ENCODE measurements at regions not wholly inside any gene's neighbourhood (a gene's known extent, or its start where the extent isn't known, plus 50 kb on each side); places are given as distances from the start of the nearest gene placed in this dataset.

DNA sequence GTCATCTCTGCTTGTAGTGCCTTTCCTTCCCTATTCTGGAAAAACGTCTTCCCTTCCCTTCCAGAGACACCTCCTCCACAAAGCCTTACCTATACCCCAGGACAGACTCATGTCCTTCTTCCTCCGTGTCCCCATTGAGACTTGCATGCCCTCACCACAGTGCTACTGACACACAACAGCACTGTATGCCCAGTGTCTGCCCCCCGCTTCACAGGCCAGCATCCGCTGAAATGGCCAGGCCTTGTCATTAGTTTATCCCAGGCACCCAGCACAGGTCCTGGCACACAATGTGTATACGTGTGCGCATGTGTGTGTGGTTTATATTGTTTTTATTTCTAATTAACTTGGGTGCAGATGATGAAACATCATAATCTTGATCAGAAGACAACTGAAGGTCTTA lies 130.1 kb upstream of the CCL2 start:
- Mint-ChIP-seq H3K4me3 (no peak overlapping the region), H3K4me1 (peaks cover 0 to 1% (median 0%) of the 10 kb centered on the region in 4 donors), H3K36me3 (no peaks in the 10 kb centered on the region), H3K27me3 (peaks cover 10 to 23% of the 10 kb centered on the region in 2 donors), H3K27ac (no peak overlapping the region), H3K9me3 (peaks cover 0 to 2% (median 0%) of the 10 kb centered on the region in 8 donors)
- POLR2A ChIA-PET (ENCODE audit: partially characterized antibody) = no interaction called here
- no peak for DNase-seq
- Histone ChIP-seq H3K4me3 (ENCODE audit: low read length in 2 of 2) (no peak overlapping the region), H3K27me3 (ENCODE audit: insufficient read depth, low read length) (peaks cover 5% of the 10 kb centered on the region), H3K4me1 (ENCODE audit: insufficient read depth, low read length) (no peaks in the 10 kb centered on the region), H3K36me3 (ENCODE audit: insufficient read depth, low read length) (no peaks in the 10 kb centered on the region), H3K9me3 (ENCODE audit: control insufficient read depth in 1 of 2, low read length in 2 of 2) (no peaks in the 10 kb centered on the region), H3K27ac (ENCODE audit: low read depth, low read length) (no peak overlapping the region)
- CTCF ChIA-PET (ENCODE audit: partially characterized antibody) = no interaction called here
- intact Hi-C loops (cut with micrococcal nuclease) = no loop called here

DNA sequence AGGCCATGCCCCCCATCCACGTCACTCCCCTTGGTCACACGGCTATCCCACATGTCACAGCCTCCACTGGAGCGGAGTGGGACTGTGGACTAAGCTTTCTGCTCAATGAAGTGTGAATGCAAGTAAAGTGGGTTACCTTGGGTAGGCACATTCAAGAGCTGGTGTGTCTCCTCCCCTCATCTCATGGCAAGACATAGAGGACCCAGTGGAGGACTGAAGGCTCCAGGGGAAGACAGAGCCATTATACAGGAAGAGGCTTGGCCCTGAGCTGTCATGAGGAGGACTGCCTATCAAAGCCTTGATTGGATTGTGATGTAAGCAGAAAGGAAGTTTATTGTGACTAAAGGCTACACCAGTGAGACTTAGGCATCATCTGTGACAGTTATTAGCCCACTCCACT lies 129.2 kb upstream of the CCL2 start:
- intact Hi-C loops (cut with micrococcal nuclease) = no loop called here
- H3K27me3 Mint-ChIP-seq = peaks cover 10 to 23% of the 10 kb centered on the region in 2 donors

DNA sequence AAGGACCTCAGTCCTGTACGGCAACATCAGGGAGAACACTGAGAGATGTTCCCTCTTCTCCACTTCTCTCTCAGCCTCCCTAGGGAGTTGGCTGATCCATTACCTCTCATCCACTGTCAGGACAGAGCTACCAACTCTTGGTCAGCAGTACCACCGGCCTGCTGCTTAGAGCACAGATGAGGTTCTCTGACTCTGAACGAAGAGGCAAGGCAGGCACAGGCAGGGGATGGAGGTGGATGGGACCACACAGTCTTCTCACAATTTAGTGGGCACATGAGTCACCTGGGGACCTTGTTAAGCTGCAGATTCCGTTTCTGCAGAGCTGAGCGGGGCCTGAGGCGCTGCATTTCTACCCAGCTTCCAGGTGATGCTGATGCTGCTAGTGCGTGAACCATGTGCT lies 128.6 kb upstream of the CCL2 start:
- Histone ChIP-seq H3K4me1 (ENCODE audit: insufficient read depth, low read length) (no peaks in the 10 kb centered on the region), H3K4me3 (ENCODE audit: low read length in 2 of 2) (no peak overlapping the region), H3K9me3 (ENCODE audit: control insufficient read depth in 1 of 2, low read length in 2 of 2) (no peaks in the 10 kb centered on the region), H3K36me3 (ENCODE audit: insufficient read depth, low read length) (no peaks in the 10 kb centered on the region), H3K27ac (ENCODE audit: low read depth, low read length) (no peak overlapping the region), H3K27me3 (ENCODE audit: insufficient read depth, low read length) (peaks cover 5% of the 10 kb centered on the region)
- intact Hi-C loops (cut with micrococcal nuclease) = no loop called here
- ChIA-PET CTCF (ENCODE audit: partially characterized antibody) (no interaction called here), POLR2A (ENCODE audit: partially characterized antibody) (no interaction called here)
- Mint-ChIP-seq H3K9me3 (no peaks in the 10 kb centered on the region), H3K4me1 (peaks cover 0 to 1% (median 0%) of the 10 kb centered on the region in 4 donors), H3K27me3 (peaks cover 7 to 23% of the 10 kb centered on the region in 2 donors), H3K4me3 (no peak overlapping the region), H3K27ac (no peak overlapping the region), H3K36me3 (no peaks in the 10 kb centered on the region)
- no peak for DNase-seq

More for the DNA sequence above, 129.2 kb upstream of the CCL2 start:
- no peak overlapping the region for H3K4me3 ChIP-seq (ENCODE audit: low read length in 2 of 2)
- no peak overlapping the region for H3K4me3 Mint-ChIP-seq
- H3K36me3 Mint-ChIP-seq = no peaks in the 10 kb centered on the region
- no peaks in the 10 kb centered on the region for H3K36me3 ChIP-seq (ENCODE audit: insufficient read depth, low read length)
- H3K27ac ChIP-seq (ENCODE audit: low read depth, low read length) = no peak overlapping the region
- H3K27me3 ChIP-seq (ENCODE audit: insufficient read depth, low read length) = peaks cover 5% of the 10 kb centered on the region
- POLR2A ChIA-PET (ENCODE audit: partially characterized antibody) = no interaction called here
- no peaks in the 10 kb centered on the region for H3K9me3 ChIP-seq (ENCODE audit: control insufficient read depth in 1 of 2, low read length in 2 of 2)
- CTCF ChIA-PET (ENCODE audit: partially characterized antibody) = no interaction called here
- H3K9me3 Mint-ChIP-seq = no peaks in the 10 kb centered on the region
- no peaks in the 10 kb centered on the region for H3K4me1 ChIP-seq (ENCODE audit: insufficient read depth, low read length)
- H3K4me1 Mint-ChIP-seq = peaks cover 0 to 1% (median 0%) of the 10 kb centered on the region in 4 donors
- no peak overlapping the region for H3K27ac Mint-ChIP-seq
- DNase-seq = no peak

DNA sequence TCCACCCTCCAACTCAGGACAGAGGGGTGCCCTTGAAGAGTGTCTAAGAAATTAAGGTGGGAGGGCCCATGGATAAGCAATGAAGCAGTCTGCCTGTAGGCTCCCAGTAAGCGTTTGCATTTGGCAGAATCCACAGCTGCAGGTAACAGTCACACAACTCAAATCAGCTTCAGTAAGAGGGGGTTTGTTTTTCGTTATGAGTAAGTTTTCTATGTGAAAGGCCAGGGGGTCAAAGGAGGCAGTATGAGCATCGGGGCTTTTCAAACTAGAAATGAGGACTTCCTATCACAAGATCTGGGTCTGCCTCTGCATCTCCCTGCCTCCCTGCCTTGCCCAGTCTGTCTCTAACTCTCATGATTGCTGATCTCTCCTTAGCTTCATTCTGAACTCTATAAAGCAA lies 128.1 kb upstream of the CCL2 start:
- H3K4me3 Mint-ChIP-seq = no peak overlapping the region
- no peak overlapping the region for H3K27ac Mint-ChIP-seq
- no peak overlapping the region for H3K27ac ChIP-seq (ENCODE audit: low read depth, low read length)
- H3K4me1 Mint-ChIP-seq = peaks cover 0 to 1% (median 0%) of the 10 kb centered on the region in 4 donors
- H3K4me3 ChIP-seq (ENCODE audit: low read length in 2 of 2) = no peak overlapping the region
- no peaks in the 10 kb centered on the region for H3K9me3 Mint-ChIP-seq
- H3K4me1 ChIP-seq (ENCODE audit: insufficient read depth, low read length) = no peaks in the 10 kb centered on the region
- H3K36me3 ChIP-seq (ENCODE audit: insufficient read depth, low read length) = no peaks in the 10 kb centered on the region
- intact Hi-C loops (cut with micrococcal nuclease) = no loop called here
- H3K27me3 Mint-ChIP-seq = peaks cover 6 to 20% of the 10 kb centered on the region in 2 donors
- H3K9me3 ChIP-seq (ENCODE audit: control insufficient read depth in 1 of 2, low read length in 2 of 2) = no peaks in the 10 kb centered on the region
- DNase-seq = no peak
- POLR2A ChIA-PET (ENCODE audit: partially characterized antibody) = no interaction called here
- CTCF ChIA-PET (ENCODE audit: partially characterized antibody) = no interaction called here
- H3K36me3 Mint-ChIP-seq = no peaks in the 10 kb centered on the region
- H3K27me3 ChIP-seq (ENCODE audit: insufficient read depth, low read length) = peaks cover 5% of the 10 kb centered on the region

DNA sequence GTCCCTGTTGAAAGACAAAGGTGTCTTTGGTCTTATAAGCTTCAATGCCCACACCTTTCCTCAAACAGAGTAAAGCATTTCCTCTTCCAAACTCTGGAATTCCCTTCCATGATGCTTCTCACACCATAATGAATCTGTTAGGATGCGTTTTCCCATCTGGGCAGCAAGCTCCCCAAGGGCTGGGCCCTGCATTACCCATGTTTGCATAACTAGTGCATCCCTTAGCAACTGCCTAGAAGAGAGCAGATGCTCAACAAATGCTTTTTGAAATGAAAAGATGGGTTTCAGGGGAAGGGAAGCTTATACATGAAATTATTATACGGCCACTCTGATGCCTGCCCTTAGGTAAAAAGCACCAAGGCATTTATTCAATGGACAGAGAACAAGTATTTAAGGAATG lies 124.5 kb upstream of the CCL2 start:
- intact Hi-C loops (cut with micrococcal nuclease) = no loop called here
- no peaks in the 10 kb centered on the region for H3K4me1 ChIP-seq (ENCODE audit: insufficient read depth, low read length)
- no peak for DNase-seq
- Mint-ChIP-seq H3K4me1 (no peaks in the 10 kb centered on the region), H3K36me3 (no peaks in the 10 kb centered on the region), H3K27ac (no peak overlapping the region), H3K9me3 (no peaks in the 10 kb centered on the region), H3K4me3 (no peak overlapping the region), H3K27me3 (peaks cover 3 to 8% of the 10 kb centered on the region in 2 donors)
- H3K4me3 ChIP-seq (ENCODE audit: low read length in 2 of 2) = no peak overlapping the region
- POLR2A ChIA-PET (ENCODE audit: partially characterized antibody) = no interaction called here
- no peaks in the 10 kb centered on the region for H3K9me3 ChIP-seq (ENCODE audit: control insufficient read depth in 1 of 2, low read length in 2 of 2)
- no peak overlapping the region for H3K27ac ChIP-seq (ENCODE audit: low read depth, low read length)
- no peaks in the 10 kb centered on the region for H3K36me3 ChIP-seq (ENCODE audit: insufficient read depth, low read length)
- H3K27me3 ChIP-seq (ENCODE audit: insufficient read depth, low read length) = peaks cover 5% of the 10 kb centered on the region
- CTCF ChIA-PET (ENCODE audit: partially characterized antibody) = no interaction called here

DNA sequence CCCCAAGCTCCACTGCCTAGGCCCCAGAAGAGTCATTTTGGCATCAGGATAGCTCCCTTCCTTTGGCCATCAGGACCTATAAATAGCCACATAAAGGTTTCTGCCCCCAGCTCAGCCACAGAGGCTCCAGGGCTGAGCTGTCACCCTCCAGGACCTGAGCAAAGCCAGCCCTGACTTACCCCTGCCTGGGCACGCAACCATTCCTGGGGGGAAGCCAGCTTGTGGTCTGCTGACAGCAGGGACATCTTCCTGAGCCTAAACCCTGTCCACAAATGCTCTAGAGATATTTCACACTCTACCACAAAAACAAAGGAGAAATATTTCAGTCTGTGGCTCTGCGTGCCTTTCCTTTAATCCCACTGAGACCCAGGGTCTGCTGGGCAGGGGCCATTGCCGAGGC lies 123.7 kb upstream of the CCL2 start:
- Mint-ChIP-seq H3K36me3 (no peaks in the 10 kb centered on the region), H3K27ac (no peak overlapping the region), H3K4me3 (no peak overlapping the region), H3K9me3 (no peaks in the 10 kb centered on the region), H3K27me3 (peaks cover 3 to 8% of the 10 kb centered on the region in 2 donors), H3K4me1 (no peaks in the 10 kb centered on the region)
- intact Hi-C loops (cut with micrococcal nuclease) = no loop called here
- DNase-seq = no peak
- CTCF ChIA-PET (ENCODE audit: partially characterized antibody) = no interaction called here
- Histone ChIP-seq H3K27me3 (ENCODE audit: insufficient read depth, low read length) (peaks cover 5% of the 10 kb centered on the region), H3K4me3 (ENCODE audit: low read length in 2 of 2) (no peak overlapping the region), H3K36me3 (ENCODE audit: insufficient read depth, low read length) (no peaks in the 10 kb centered on the region), H3K9me3 (ENCODE audit: control insufficient read depth in 1 of 2, low read length in 2 of 2) (no peaks in the 10 kb centered on the region), H3K4me1 (ENCODE audit: insufficient read depth, low read length) (no peaks in the 10 kb centered on the region), H3K27ac (ENCODE audit: low read depth, low read length) (no peak overlapping the region)
- POLR2A ChIA-PET (ENCODE audit: partially characterized antibody) = no interaction called here

DNA sequence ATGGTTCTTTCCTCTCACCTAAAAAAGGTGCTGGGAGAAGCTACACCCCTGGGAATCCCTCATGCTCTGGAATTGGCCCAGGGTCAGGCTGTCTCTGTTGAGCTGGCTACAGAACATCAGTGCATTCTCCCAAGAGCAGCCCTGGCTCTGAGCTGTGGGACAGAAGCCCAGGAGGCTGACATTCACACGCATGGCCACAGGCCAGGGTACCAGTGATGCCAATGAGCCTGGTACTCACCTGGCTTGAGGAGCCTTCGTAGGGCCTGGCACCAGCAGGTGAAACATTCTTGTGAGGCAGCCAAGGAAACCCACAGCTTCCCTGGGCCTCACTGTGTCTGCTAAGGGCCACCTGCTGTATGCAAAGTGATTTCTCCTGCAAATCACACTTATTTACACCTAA lies 121.7 kb upstream of the CCL2 start:
- no peak overlapping the region for H3K4me3 Mint-ChIP-seq
- H3K27ac Mint-ChIP-seq = no peak overlapping the region
- POLR2A ChIA-PET (ENCODE audit: partially characterized antibody) = no interaction called here

DNA sequence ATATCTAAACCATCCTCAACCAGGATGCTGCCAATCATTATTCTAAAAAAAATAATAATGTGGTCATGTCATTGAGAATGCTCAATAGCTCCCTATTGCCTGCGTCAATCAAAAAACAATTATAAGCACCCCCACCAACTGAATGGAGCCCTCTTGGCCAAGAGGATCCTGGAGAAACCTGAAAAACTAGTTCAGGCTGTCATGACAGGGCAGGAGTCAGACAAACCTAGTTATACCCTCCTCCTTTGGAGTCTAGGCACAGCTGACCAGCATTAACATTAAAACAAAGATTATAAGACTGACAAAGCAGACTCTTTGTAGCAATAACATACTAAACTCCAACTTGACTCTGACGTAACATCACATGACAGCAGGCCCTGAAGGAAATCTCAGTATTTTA lies 119.2 kb upstream of the CCL2 start:
- ChIA-PET CTCF (ENCODE audit: partially characterized antibody) (interaction anchor here (1.4 kb wide), 1 partner anchor 16 kb away, joined by 3 read pairs; no protein-coding TSS in a partner anchor), POLR2A (ENCODE audit: partially characterized antibody) (no interaction called here)
- Mint-ChIP-seq H3K4me1 (no peaks in the 10 kb centered on the region), H3K27me3 (peaks cover 8 to 14% of the 10 kb centered on the region in 2 donors), H3K9me3 (no peaks in the 10 kb centered on the region), H3K27ac (no peak overlapping the region), H3K36me3 (no peaks in the 10 kb centered on the region), H3K4me3 (no peak overlapping the region)
- Histone ChIP-seq H3K4me1 (ENCODE audit: insufficient read depth, low read length) (no peaks in the 10 kb centered on the region), H3K27ac (ENCODE audit: low read depth, low read length) (no peak overlapping the region), H3K9me3 (ENCODE audit: control insufficient read depth in 1 of 2, low read length in 2 of 2) (no peaks in the 10 kb centered on the region), H3K36me3 (ENCODE audit: insufficient read depth, low read length) (no peaks in the 10 kb centered on the region), H3K4me3 (ENCODE audit: low read length in 2 of 2) (no peak overlapping the region), H3K27me3 (ENCODE audit: insufficient read depth, low read length) (no peaks in the 10 kb centered on the region)
- DNase-seq = no peak
- intact Hi-C loops (cut with micrococcal nuclease) = no loop called here

More for the DNA sequence above, 121.7 kb upstream of the CCL2 start:
- no peaks in the 10 kb centered on the region for H3K4me1 ChIP-seq (ENCODE audit: insufficient read depth, low read length)
- H3K36me3 Mint-ChIP-seq = no peaks in the 10 kb centered on the region
- H3K36me3 ChIP-seq (ENCODE audit: insufficient read depth, low read length) = no peaks in the 10 kb centered on the region
- CTCF ChIA-PET (ENCODE audit: partially characterized antibody) = no interaction called here
- H3K27me3 ChIP-seq (ENCODE audit: insufficient read depth, low read length) = no peaks in the 10 kb centered on the region
- H3K27ac ChIP-seq (ENCODE audit: low read depth, low read length) = no peak overlapping the region
- H3K9me3 Mint-ChIP-seq = no peaks in the 10 kb centered on the region
- no peak overlapping the region for H3K4me3 ChIP-seq (ENCODE audit: low read length in 2 of 2)
- no peak for DNase-seq
- H3K27me3 Mint-ChIP-seq = peaks cover 1 to 4% of the 10 kb centered on the region in 2 donors
- no peaks in the 10 kb centered on the region for H3K4me1 Mint-ChIP-seq
- no peaks in the 10 kb centered on the region for H3K9me3 ChIP-seq (ENCODE audit: control insufficient read depth in 1 of 2, low read length in 2 of 2)
- intact Hi-C loops (cut with micrococcal nuclease) = no loop called here

Data from CD4-positive, alpha-beta memory T cell (primary cell).